Panc1 (cell line): ENCODE measurements at regions not wholly inside any gene's neighbourhood (a gene's known extent, or its start where the extent isn't known, plus 50 kb on each side); places are given as distances from the start of the nearest gene placed in this dataset.

Source experiments
- ATAC-seq: fragments of 200-7000 bp; cut with Tn5 transposase; 2 replicates; pipeline ENCODE4 v1.9.1; 2020; ENCODE audit warnings: mild to moderate bottlenecking, moderate library complexity
- BruUV-seq: library from RNA; stranded (reverse); fragments of 400-500 nt; replicated peaks from 2 replicates; lab custom pipeline; 2021; lab: Mats Ljungman, UMichigan
- CTCF ChIA-PET: fragments of 300-600 bp; sonication (Branson Sonifier 250); formaldehyde crosslinking; loops from one replicate; lab custom pipeline; 2022; ENCODE audit warnings: antibody characterized with exemption; lab: Charles Lee
- POLR2A ChIA-PET: fragments of 300-600 bp; sonication (Branson Sonifier 250); formaldehyde crosslinking; loops from one replicate; lab custom pipeline; 2022; ENCODE audit warnings: antibody characterized with exemption; lab: Charles Lee
- DNase-seq: peaks from one replicate; pipeline ENCODE4 v3.0.0-alpha.2; 2010; ENCODE audit warnings: low read depth, low spot score
- H3K27ac ChIP-seq: 2 replicates; pipeline ENCODE4 v1.5.1; 2011; ENCODE audit warnings: mild to moderate bottlenecking, low read length, inconsistent platforms
- H3K27me3 ChIP-seq: fragments of 200-500 bp; sonication (Bioruptor generic); 2 replicates; pipeline ENCODE4 v1.6.0; 2014; ENCODE audit warnings: low read length, inconsistent platforms; ENCODE audit not compliant: control insufficient read depth, insufficient read depth
- H3K36me3 ChIP-seq: fragments of 200-500 bp; sonication (Bioruptor generic); 2 replicates; pipeline ENCODE4 v1.5.1; 2014; ENCODE audit warnings: inconsistent platforms, mild to moderate bottlenecking, low read length, moderate library complexity; ENCODE audit not compliant: control insufficient read depth, insufficient read depth
- H3K4me1 ChIP-seq: 2 replicates; pipeline ENCODE4 v1.5.1; 2011; ENCODE audit warnings: inconsistent platforms, mild to moderate bottlenecking, low read length, moderate library complexity; ENCODE audit not compliant: control insufficient read depth, insufficient read depth
- H3K4me3 ChIP-seq, 2 experiments: 2 replicates each; pipeline ENCODE4 v1.5.1; 2011 to 2012; ENCODE audit warnings: low read depth in 2 of 2, low read length in 2 of 2, mild to moderate bottlenecking in 2 of 2, inconsistent platforms in 1 of 2, moderate library complexity in 1 of 2
- H3K9me3 ChIP-seq: fragments of 200-500 bp; sonication (Bioruptor generic); 2 replicates; pipeline ENCODE4 v1.5.1; 2014; ENCODE audit warnings: low read depth, mild to moderate bottlenecking, inconsistent platforms, low read length, moderate library complexity; ENCODE audit not compliant: control insufficient read depth, insufficient read depth
- POLR2AphosphoS5 ChIP-seq: IDR thresholded peaks from 2 replicates; pipeline ENCODE4 v1.6.1; 2012; ENCODE audit warnings: mild to moderate bottlenecking, low read depth, low read length, moderate library complexity
- SIN3A ChIP-seq: IDR thresholded peaks from 2 replicates; pipeline ENCODE4 v1.6.1; 2012; ENCODE audit warnings: low read depth, mild to moderate bottlenecking, low read length, moderate library complexity, borderline replicate concordance; ENCODE audit not compliant: insufficient read depth
- TCF7L2 ChIP-seq: IDR thresholded peaks from 2 replicates; pipeline ENCODE4 v1.6.1; 2011; ENCODE audit warnings: mild to moderate bottlenecking, low read depth, low read length, inconsistent platforms
- in situ Hi-C: cut with HindIII; loops from 2 replicates; pipeline ENCODE4 v1.10.0; 2016; ENCODE audit warnings: low sequenced_read_pairs, low pct_unique_long_range_greater_than_20kb
- intact Hi-C: fragments of 100-400 bp; cut with micrococcal nuclease; formaldehyde crosslinking; loops from one replicate; pipeline ENCODE4 v1.10.0; 2022; ENCODE audit not compliant: unreplicated experiment
- TF ChIP-seq, protein P1 (sequence below): fragments of 450-650 bp; IDR thresholded peaks from 2 replicates; pipeline ENCODE4 v1.5.1; 2017; ENCODE audit warnings: mild to moderate bottlenecking
- TF ChIP-seq, protein P2 (sequence below), 2 experiments: IDR thresholded peaks; 2 replicates each; pipeline ENCODE4 v1.6.1; 2011 to 2012; ENCODE audit warnings: low read depth in 2 of 2, control low read depth in 1 of 2, low read length in 1 of 2, mild to moderate bottlenecking in 1 of 2, moderate library complexity in 1 of 2; ENCODE audit not compliant: insufficient read depth in 1 of 2

DNA sequence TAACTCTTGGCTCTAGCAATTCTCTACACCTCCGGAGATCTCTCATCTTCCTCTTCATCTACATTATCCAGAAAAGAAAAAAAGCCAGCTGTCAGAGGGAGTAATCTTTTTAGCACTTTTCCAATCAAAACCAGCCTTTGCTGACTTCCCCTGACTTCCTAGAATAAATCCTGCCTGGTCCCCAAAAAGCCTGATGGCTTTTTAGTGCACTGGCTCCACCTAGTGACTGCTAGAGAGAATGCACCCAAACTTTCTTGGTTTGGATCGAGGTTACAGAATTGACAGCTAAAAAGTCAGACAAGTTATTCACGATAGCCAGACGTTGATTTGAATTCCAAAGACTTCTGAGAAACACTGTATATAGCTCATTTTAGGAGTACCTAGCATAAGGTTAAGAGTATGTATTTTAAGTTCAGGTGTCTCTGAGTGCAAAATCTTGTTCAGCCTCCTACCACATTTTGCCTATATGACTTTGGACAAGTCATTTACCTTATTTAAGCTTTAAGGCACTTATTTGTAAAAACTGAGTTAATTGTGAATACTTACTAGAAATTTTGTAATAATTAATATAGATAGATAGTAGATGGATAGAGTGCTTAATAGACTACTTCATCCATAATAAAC, 185.7 kb upstream of the GRIN2B start:
- DNase-seq, result peak; percentile 36
- H3K4me1 ChIP-seq, result no peaks in the 10 kb centered on the region
- CTCF ChIA-PET, result interaction anchor here (0.6 kb wide), 1 partner anchor 16 kb away, joined by 3 read pairs; no protein-coding TSS in a partner anchor

DNA sequence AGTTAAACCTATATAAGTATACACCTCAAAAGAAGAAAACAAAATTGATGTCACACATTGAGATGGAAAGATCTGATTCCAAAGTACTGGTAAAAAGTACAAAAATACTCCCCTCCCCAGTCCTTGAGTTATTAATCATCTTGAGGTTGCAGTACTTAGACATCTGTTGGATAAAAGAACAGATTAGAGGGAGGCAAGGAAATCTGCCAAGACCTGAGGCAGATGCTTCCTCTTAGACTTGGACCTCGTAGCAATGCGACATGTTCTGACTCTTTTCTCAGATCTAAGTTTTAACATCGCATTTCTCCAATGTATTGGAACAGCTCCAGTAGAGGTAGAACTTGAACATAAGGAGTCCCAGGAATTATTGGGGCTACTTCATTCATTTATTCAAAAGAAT, 187.9 kb upstream of the GRIN2B start:
- TF ChIP-seq SIN3A (no peak), POLR2AphosphoS5 (no peak), TCF7L2 (no peak)
- TF ChIP-seq, protein P1, sequence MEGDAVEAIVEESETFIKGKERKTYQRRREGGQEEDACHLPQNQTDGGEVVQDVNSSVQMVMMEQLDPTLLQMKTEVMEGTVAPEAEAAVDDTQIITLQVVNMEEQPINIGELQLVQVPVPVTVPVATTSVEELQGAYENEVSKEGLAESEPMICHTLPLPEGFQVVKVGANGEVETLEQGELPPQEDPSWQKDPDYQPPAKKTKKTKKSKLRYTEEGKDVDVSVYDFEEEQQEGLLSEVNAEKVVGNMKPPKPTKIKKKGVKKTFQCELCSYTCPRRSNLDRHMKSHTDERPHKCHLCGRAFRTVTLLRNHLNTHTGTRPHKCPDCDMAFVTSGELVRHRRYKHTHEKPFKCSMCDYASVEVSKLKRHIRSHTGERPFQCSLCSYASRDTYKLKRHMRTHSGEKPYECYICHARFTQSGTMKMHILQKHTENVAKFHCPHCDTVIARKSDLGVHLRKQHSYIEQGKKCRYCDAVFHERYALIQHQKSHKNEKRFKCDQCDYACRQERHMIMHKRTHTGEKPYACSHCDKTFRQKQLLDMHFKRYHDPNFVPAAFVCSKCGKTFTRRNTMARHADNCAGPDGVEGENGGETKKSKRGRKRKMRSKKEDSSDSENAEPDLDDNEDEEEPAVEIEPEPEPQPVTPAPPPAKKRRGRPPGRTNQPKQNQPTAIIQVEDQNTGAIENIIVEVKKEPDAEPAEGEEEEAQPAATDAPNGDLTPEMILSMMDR, result no peak
- TF ChIP-seq, protein P2, sequence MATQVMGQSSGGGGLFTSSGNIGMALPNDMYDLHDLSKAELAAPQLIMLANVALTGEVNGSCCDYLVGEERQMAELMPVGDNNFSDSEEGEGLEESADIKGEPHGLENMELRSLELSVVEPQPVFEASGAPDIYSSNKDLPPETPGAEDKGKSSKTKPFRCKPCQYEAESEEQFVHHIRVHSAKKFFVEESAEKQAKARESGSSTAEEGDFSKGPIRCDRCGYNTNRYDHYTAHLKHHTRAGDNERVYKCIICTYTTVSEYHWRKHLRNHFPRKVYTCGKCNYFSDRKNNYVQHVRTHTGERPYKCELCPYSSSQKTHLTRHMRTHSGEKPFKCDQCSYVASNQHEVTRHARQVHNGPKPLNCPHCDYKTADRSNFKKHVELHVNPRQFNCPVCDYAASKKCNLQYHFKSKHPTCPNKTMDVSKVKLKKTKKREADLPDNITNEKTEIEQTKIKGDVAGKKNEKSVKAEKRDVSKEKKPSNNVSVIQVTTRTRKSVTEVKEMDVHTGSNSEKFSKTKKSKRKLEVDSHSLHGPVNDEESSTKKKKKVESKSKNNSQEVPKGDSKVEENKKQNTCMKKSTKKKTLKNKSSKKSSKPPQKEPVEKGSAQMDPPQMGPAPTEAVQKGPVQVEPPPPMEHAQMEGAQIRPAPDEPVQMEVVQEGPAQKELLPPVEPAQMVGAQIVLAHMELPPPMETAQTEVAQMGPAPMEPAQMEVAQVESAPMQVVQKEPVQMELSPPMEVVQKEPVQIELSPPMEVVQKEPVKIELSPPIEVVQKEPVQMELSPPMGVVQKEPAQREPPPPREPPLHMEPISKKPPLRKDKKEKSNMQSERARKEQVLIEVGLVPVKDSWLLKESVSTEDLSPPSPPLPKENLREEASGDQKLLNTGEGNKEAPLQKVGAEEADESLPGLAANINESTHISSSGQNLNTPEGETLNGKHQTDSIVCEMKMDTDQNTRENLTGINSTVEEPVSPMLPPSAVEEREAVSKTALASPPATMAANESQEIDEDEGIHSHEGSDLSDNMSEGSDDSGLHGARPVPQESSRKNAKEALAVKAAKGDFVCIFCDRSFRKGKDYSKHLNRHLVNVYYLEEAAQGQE (IDR thresholded peaks at IDR 0.05; ENCODE audit: insufficient read depth in 1 of 2, low read depth in 2 of 2, low read length in 1 of 2), result no peak
- DNase-seq (no peak), ATAC-seq (no peak)
- H3K4me1 ChIP-seq, result no peaks in the 10 kb centered on the region
- no peaks in the 10 kb centered on the region for H3K36me3 ChIP-seq
- no peak overlapping the region for H3K4me3 ChIP-seq
- H3K9me3 ChIP-seq, result no peaks in the 10 kb centered on the region
- ChIA-PET POLR2A (no interaction called here), CTCF (no interaction called here)
- in situ Hi-C loops (no loop called here), intact Hi-C loops (loop anchor here (5.0 to 10.0 kb wide), 2 partner anchors 432 to 894 kb away; no protein-coding TSS in a partner anchor)
- H3K27ac ChIP-seq, result no peak overlapping the region
- no TSS peak for BruUV-seq
- H3K27me3 ChIP-seq, result no peaks in the 10 kb centered on the region

More for the DNA sequence above, 185.7 kb upstream of the GRIN2B start:
- no peaks in the 10 kb centered on the region for H3K9me3 ChIP-seq
- no peak overlapping the region for H3K4me3 ChIP-seq
- BruUV-seq, result no TSS peak
- TF ChIP-seq POLR2AphosphoS5 (no peak), TCF7L2 (no peak), SIN3A (no peak)
- TF ChIP-seq, protein P2 (IDR thresholded peaks at IDR 0.05; ENCODE audit: insufficient read depth in 1 of 2, low read depth in 2 of 2, low read length in 1 of 2), result no peak
- TF ChIP-seq, protein P1, result peak; percentile 87
- intact Hi-C loops (loop anchor here (1.0 to 10.0 kb wide), 3 partner anchors 303 to 892 kb away; no protein-coding TSS in a partner anchor), in situ Hi-C loops (no loop called here)
- H3K36me3 ChIP-seq, result no peaks in the 10 kb centered on the region
- no peak overlapping the region for H3K27ac ChIP-seq
- no peak for ATAC-seq
- POLR2A ChIA-PET, result interaction anchor here (0.7 kb wide), 1 partner anchor 337 kb away, joined by 3 read pairs; no protein-coding TSS in a partner anchor
- no peaks in the 10 kb centered on the region for H3K27me3 ChIP-seq
